ENCODE measurements at regions not wholly inside any gene's neighbourhood (a gene's known extent, or its start where the extent isn't known, plus 50 kb on each side); places are given as distances from the start of the nearest gene placed in this dataset.
"Not testable (repeated sequence)": the region's sequence is repeated elsewhere in the genome, so short reads cannot be mapped to it uniquely, and the experiment has no call there.

DNA sequence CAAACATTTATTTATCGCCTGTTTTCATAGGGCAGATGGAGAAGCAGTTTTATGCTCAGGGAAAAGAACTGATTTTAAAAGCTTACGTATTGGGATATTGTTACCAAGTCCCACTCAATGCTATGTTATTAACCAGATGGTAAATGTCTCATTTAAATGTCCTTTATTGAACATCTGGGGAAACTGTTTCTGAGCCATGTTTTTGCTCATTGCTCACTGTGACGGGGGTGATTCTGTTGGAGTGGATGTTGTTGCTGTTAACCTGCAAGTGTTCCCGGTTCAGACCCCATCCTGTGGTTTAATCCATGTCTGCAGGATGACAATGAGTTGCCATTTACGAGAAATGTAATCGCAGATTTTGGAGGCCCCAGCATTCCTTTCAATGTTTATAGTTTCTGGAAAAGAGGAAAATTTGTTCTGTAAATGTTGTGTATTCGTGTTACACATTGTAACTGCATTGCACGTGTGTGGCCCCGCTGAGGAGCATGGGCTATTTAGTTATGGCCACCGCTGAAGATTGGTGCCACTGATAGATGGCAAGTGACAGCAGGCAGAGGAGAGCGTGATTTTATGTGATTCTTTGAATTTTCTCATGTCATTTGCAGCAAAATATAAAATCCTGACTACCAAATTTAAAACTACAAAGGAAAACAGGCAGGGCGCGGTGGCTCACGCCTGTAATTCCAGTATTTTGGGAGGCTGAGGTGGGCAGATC, 174.8 kb upstream of the COPS8 start:
- no peak for DNase-seq

DNA sequence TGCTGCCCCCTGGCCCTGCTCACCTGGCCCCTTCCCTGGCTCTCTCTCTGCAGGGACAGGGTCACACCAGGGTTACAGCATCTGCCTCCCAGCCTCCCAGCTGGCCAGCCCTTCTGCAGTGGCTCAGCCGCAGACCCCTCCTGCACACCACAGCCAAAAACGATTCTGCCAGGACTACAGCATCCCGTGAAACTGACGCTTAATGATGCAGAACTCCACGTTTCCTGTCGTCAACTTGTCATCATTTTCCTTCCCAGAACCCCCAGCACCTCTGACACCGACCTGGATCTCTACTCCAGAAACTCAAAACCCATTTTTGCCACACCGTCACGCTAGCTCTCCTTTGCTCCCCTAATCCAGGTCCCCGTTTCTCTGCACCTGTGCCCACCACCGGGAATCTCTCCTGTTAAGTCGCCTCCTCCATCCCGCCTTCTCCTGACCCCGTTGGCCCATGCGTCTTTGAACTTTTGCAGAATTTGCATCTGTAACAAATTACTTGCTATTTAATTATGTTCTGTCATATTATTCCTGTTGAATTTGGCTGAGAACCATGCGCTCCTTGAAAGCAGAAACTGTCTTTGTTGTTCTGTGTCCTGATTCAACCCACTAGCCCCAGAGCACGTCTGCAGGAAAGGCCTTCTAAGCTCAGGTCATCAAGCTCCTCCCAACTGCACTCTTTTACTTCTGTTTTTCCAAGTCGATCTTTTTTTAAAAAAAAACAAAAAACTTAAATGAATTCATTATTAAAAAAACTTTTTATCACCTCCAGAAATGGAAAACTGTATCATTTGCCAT, 173.2 kb upstream of the COPS8 start:
- no peak for DNase-seq

DNA sequence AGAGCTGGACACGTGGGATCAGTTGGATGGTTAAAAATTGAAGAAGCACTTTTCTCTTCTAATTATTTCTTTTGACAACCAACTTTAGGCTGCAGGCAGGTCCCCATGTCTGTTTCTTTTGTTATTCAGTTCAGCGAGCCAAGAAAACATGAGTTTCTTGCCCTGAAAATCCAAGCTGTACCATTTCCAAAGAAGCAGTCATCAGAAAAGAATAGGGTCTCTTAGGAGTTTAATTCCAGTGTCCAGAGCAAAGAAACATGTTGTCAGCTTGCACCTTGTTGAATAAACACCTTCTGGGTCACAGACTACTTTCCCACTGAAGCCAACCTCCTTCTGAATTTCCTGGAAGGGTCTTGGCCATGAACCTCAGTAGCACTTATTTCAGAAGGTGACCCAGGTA, 170.5 kb upstream of the COPS8 start:
- DNase-seq, result no peak

DNA sequence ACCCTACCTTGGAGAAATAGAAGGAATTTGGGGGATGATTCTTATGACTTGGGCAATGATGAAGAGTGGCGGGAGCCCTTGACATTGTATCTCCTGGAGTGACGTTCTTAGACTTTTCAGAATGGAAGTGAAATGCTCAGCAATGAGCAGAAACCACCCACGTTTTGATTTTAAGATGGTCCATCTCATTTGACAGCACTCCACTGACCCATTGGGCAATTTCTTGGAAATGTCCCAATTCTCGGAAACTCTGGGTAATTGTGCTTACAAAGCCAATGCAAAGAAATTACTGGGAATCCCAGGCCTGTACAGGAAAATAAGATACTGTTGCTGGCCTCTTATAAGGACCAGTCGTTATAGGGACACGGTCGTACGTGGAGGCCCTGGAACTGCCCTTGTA, 170.0 kb upstream of the COPS8 start:
- DNase-seq, result no peak

DNA sequence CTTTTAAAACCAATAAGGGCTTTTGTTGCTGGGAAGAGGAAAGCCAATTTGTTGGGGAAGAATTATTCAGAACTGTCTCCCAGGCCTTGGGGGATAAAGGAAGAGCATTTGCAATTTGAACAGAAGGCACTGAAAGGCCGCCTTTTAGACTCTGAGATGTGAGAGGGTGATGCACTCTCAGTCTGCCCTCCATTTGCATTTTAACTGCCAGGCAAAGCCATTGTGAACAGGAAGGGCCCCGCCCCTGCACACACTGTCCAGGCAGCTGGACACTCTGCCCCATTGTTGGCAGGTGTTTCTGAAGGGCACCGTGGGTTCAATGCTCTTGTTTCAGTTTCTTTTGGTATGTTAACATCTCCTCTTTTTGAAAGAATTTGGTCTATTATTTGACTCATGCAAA, 169.5 kb upstream of the COPS8 start:
- DNase-seq, result no peak

DNA sequence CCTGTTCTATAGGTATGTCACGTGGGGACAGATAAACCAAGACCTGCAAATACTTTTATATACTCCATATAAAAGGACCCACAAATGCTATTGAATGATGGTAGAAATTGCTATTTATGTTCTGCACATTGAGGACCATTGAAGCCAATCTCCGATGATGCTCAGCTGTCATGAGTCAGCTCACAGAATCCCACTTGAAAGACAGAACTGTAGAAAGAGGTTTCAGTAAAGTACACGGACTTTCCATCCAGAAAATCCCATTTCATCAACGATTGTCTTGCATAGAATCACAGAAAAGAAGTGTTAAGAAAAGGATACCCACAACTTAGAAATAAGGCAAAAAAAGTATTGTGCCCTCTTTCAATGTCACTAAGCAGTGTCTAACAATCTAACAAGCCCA, 169.0 kb upstream of the COPS8 start:
- no peak for DNase-seq

DNA sequence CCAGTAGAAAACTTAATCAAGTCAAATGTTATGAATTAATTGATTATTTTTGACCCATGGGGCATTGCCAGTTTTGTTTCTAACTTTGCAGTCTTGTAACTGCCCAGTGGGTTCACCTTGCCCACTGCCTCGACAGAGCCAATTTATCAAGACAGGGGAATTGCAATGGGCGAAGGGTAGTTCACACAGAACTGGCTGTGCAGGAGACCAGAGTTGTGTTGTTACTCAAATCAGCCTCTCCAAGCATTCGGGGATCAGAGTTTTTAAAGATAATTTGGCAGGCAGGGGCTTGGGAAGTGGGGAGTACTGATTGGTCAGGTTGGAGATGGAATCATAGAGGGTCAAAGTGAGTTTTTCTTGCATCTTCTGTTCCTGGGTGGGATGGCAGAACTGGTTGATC, 168.5 kb upstream of the COPS8 start:
- no peak for DNase-seq

DNA sequence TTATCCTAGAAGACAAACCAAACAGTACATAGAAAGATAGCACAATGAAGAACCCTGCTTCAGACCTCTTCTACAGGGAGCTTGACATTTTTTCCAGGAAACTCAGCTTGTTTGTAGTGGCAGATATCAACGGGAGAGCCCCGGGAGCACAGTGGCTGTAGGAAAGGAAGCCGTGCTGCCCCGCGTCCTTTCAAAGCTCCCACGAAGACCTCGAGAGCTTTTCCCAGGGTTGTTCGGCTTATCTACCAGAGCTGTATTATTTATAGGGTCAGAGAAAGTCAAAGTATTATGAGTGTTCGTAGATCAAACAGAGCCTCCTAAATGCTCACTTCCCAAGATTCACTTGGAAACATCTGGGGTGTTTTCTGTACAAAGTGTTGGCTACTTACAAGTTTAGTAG, 167.1 kb upstream of the COPS8 start:
- no peak for DNase-seq

DNA sequence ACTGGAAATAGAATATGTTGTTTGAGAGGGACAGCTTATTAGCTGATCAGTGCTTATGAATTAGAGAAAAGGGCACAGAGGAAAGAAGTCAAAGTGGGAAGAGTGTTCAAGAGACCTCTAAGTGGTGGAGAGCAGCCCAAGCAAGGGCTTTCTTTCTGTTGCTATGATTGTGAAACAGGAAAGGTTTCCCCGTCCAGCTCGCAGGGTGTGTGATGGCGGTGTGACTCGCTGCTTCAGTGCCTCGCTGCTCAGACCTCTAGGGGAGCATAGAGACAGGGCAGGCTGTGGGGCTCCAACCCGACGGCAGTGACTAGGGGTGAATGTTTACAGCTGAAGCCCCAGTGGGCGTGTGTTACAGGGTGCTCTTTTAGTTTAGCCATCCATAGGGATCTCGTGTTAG, 166.5 kb upstream of the COPS8 start:
- DNase-seq, result no peak

DNA sequence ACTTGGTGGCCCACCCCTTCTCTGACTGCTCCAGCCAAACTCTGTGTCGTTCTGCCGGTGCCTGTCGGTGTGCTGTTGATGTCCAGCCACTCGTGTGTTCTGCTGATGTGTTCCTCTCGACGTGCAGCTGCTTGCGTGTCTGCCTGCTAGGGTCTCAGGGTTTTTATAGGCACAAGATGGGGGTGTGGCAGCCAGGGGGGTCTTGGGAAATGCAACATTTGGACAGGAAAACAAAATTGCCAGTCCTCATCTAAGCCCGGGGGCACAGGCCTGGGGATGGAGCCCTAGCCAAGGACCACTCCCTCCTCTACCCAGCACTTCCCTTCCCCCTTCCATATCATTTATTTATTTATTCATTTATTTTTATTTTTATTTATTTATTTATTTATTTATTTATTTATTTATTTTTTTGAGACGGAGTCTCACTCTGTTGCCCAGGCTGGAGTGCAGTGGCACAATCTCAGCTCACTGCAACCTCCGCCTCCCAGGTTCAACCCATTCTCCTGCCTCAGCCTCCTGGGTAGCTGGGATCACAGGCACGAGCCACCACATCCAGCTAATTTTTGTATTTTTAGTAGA, 165.8 kb upstream of the COPS8 start:
- DNase-seq, result not testable (repeated sequence)

DNA sequence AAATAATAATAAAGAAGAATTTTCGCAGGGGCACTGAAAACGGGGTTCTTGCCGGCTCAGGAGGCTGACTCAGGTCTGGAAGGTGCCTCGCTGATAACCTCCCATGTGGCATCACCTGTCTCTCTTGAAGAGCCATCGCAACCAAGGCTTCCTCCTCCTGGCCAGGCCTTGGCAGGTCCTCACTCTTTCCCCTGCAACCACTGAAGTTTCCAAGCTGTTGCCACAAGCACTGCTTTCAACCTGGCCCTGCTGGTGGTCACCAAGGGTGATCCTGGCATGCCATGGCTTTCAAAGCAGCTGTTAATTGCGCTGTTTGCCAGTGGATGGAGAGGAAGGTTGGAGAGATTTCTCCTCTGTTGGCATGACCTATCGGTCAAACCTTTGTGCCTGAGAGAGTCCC, 163.6 kb upstream of the COPS8 start:
- DNase-seq, result no peak

DNA sequence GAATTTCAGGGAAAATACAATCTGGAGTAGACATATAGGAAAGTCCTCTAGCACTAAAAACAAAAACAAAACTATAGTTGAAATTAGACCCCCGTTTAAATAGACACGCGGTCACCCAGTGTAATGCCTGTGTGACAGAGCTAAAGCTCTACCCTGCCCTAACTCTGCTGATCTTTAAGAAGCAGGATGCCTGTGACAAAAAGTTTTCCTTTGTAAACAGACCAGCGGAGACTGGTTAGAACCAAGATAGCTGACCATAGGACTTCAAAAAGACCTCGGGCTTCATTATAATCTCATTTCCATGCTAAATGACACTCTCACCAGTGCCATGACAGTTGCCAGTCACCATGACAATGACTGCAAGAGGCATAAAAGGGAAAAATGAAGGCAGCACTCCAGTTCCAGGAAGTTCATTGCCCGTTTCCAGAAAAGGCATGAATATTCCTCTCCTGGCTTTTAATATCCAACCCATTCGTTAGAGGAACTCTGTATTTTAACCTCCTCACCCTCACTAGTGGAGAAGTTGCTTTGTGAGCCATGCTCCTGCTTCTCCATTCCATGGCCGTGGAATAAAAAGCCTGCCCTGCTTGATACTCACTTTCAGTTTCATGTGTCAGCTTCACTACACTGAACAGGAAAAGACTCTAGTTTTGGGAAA, 157.2 kb upstream of the COPS8 start:
- DNase-seq, result no peak

DNA sequence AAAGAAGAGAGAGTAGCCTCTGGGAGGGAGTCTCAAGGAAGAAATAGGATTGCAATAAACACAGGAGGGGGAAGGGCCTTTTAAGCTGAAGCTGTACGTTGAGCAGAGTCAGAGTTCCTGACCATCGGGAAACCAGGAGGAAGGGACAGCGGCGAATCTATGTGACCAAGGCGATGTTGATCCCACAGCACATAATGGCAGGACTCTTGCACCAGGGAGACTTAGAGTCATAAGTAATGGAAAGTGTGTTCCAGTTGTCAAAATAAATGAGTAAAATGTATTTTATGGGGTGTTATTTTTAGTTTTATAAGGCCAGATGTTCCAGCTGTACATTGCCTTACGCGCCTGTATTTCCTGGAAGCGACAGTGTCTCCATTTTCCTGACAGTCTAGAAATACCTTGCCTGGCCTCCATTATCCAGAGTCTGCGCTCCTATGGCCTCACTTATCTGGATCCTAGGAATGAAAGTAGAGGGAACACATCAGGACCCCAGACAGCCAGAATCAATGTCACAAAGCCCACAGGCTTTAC, 152.8 kb upstream of the COPS8 start:
- no peak for DNase-seq

DNA sequence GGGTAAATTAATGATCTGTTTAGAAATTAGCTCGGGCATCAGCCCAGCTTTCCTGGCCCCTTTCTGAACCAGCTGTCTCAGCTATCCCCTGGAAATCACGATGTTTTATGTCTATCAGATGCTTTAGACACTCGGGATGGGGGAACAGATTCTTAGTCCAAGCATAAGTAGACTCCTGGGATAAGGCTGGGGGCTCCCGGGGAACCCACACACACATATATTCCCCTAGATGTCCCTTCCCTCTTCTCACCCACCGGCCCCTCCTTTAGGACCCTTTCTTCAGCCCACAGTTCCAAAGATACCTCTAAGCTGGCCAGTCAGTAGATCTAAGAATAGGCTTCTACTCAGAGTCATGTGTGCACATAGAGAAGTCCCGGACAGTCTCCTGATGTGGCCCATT, 151.5 kb upstream of the COPS8 start:
- no peak for DNase-seq

DNA sequence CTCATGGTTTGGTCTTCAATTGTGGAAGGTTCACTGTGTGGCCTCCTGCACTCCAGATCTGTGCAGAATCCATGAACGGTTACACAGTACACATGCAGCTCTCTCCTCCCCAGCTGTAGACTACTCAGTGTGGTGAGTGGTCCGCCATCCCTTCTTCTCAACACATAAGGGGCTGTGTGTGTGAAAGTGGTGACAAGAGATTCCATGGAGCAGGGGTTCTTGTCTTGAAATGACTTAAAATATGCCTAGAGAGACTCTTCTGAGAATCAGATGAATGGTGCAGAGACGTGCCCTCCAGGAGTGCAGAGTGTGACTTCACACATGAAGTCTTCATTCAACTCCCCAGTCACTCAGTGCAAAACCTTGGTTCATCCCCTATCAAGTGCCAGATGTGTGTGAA, 151.0 kb upstream of the COPS8 start:
- no peak for DNase-seq

DNA sequence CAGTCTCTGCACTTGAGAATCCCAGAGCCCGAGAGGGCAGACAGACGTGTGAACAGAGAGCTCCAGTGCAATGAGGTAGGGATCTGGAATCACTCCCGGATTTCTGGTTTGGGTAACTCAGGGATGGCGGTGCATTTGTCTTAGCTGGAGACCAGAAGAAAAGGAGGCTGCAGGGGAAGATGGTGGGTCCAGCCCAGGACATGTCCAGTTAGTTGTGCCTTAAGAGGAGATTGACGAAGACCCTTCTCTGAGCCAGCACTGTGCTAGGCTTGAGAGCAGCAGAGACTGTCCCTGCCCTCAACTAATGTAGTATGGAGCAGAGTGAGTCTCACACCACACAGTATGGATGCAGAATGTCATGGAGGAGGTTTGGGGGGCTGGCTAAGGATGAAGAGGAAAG, 150.6 kb upstream of the COPS8 start:
- no peak for DNase-seq

DNA sequence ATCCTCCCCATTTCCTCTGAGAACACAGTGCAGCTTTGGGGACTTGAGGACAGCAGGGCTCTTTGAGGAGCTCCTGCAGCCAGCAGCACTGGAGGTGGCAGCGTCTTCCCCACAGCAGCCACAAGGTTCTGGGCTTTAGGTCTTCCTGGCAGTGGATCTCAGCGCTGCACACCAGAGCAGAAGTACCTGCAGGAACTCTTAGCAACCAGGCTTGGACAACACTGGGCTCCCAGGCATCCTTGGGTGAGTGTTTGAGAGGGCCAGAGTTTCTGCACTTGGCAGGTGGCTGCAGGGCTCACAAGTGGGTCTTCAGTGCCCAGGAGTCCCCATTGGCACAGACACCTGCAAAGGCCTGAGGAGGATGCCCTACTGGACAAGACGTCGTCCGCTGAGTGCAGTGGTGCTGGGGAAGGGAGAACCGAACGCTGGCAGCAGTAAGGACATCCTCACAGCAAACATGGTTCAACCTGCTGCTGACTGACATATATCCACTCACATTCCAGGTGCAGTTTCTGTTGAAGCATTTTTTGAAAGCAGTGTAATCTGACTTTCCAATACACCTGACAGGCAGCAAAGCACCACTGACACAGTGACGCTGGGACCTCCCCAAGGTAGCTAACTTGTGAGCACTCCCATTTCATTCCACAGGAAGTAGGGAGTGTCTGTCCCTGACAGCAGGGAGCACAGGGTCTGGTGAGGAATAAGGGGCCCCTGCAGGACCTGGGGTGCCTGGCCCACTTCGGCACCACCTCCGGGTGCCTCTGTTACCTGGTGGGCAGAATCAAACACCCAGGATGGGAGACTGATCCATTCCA, 149.9 kb upstream of the COPS8 start:
- no peak for DNase-seq

DNA sequence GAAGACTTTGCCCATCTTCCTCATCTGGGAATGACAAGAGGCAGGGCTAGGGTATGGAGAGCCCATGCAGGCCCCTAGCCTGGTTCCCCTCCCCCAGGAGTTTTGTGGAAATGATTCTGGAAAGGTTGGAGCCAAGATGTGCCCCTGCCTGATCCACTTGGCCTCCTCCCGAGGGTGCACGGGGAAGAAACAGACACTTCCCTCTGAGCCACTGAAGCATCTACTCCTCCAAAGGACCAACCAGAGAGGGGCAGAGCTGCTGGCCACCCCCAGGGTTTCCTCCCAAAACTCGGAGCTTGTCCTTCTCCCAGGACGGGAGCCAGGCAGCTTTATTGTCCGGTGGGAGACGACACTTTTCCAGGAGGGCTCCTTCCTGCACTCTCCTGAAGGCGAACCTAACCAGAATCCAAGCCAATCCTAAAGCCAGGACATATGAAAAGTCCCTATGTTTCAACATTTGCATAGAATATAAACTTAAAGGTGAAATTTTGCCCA, 149.2 kb upstream of the COPS8 start:
- no peak for DNase-seq

DNA sequence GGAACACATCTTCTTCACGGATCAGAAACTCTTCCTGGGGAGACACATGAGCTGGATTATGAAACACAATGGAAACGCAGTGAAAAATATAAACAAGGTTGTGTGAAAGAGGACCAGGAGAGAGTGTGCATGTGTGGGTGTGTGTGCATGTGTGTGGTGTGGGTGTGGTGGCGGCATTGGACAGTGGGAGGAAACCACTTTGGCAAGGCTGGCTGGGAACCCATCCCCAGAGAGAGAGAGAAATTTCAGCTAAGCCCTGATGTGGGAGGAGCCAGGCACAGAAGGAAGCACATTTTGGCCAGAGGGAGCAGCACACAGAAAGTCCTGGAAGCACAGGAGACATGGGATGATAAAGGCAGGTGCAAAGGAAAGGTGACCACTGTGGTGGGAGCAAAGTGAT, 147.6 kb upstream of the COPS8 start:
- DNase-seq, result no peak

DNA sequence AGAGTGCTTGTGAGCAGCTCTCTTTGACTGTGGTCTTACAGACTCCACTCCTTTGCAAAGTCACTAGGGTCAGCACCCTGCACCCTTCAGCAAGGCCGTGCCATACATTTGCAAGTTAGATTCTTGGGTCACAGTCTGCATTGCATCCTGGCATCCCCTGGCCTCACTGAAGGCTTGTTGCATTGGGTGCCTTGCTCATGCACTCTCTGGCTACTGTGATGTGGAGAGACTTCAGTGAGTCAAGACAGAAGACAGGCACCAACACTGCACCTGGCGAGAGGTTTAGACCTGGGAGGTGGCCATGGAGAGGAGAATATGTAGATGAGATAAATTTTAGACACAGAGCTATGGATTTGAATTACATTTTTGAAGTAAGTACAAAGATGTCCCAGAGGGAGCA, 146.4 kb upstream of the COPS8 start:
- no peak for DNase-seq

DNA sequence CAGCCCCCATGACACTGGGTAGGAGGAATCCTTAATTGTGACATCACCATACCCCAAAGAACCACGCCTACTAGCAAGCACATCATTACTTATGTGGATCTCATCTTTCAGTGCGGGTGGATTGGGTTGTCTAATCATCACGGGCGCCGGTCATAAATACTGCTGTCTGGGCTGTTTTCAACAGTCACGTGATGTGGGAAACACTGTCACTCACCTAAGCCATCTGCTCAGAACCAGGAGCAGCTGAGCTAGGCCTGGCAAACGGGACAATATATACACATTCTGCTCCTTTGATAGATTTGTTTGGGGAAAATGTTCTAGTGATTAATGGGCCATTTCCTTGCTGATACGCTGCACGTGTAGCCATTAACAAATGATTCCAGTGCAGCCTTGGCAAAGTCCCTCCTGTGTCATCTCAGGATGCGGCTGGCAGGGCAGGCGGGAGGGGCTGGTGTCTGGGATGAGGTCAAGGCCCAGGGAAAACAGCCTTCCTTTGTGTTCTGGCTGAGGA, 145.9 kb upstream of the COPS8 start:
- DNase-seq, result no peak

DNA sequence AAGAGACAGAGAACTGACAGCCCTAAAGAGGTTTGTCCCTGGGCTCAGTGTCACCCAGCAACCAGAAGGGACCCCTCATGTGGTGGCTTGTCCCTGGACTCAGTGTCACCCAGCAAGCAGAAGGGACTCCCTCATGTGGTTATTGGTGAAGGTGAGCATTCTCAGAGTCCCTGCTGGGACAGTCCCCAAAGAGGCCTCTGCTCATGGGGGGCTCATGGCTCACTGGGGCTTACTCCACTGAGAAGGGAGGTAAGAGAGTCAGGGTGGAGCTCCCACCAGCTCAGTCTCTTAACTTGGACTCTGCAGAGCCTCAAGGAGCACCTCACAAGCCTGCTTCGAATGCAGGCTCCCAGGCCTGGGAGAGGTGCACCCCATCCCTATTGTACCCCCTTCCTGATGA, 145.2 kb upstream of the COPS8 start:
- DNase-seq, result no peak
